ENCODE measurements at regions not wholly inside any gene's neighbourhood (a gene's known extent, or its start where the extent isn't known, plus 50 kb on each side); places are given as distances from the start of the nearest gene placed in this dataset.

DNA sequence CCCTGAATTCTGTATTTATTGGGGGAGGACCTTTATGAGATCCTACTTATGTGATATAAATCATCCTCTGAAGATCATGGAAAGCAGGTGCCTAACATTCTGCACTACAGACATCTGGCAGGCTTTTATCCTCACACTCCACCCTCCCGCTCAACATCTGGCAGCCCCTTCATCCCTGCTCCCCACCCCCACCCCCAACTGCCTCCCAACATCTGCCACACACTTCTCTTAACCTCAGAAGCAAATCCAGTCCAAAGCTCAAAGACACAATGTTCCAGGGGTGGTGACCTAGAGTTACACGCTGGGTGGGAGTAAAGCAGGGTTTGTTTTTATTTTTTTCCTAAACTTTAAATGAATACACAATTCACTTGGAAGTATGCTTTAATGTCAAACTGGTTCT is 184.5 kb upstream of the ATP11B start:
- TF ChIP-seq GABPA (IDR thresholded peaks at IDR 0.05; ENCODE audit: low read depth): no peak
- no peak for TF ChIP-seq REST (IDR thresholded peaks at IDR 0.05; ENCODE audit: insufficient replicate concordance, low read depth)
- no peak for TF ChIP-seq SPI1 (IDR thresholded peaks at IDR 0.05; ENCODE audit: borderline replicate concordance, low read depth)
- no peak for TF ChIP-seq CTCF (IDR thresholded peaks at IDR 0.05; ENCODE audit: insufficient read depth, low read length)
- TF ChIP-seq POLR2AphosphoS5 (IDR thresholded peaks at IDR 0.05; ENCODE audit: low read depth): no peak
- H3K27me3 ChIP-seq (ENCODE audit: insufficient read depth, poor library complexity, severe bottlenecking): peaks cover 2% of the 10 kb centered on the region
- DNase-seq (ENCODE audit: low read depth in 1 of 2, low spot score in 1 of 2): no peak
- no peak overlapping the region for H3K27ac ChIP-seq (replicated peaks)
- no peak overlapping the region for H3K4me3 ChIP-seq (replicated peaks; ENCODE audit: insufficient read depth, low read length)

GRCh38 chr3:182609575-182610156 is 183.6 kb upstream of the ATP11B start:
- no peak for DNase-seq (ENCODE audit: low read depth in 1 of 2, low spot score in 1 of 2)
- Histone ChIP-seq H3K27me3 (ENCODE audit: insufficient read depth, poor library complexity, severe bottlenecking) (peaks cover 4% of the 10 kb centered on the region), H3K4me3 (replicated peaks; ENCODE audit: insufficient read depth, low read length) (no peak overlapping the region), H3K27ac (replicated peaks) (no peak overlapping the region)
- TF ChIP-seq GABPA (IDR thresholded peaks at IDR 0.05; ENCODE audit: low read depth) (no peak), SPI1 (IDR thresholded peaks at IDR 0.05; ENCODE audit: borderline replicate concordance, low read depth) (no peak), CTCF (IDR thresholded peaks at IDR 0.05; ENCODE audit: insufficient read depth, low read length) (no peak), REST (IDR thresholded peaks at IDR 0.05; ENCODE audit: insufficient replicate concordance, low read depth) (no peak), POLR2AphosphoS5 (IDR thresholded peaks at IDR 0.05; ENCODE audit: low read depth) (no peak)

GRCh38 chr3:182612332-182612731 is 181.0 kb upstream of the ATP11B start:
- no peak overlapping the region for H3K4me3 ChIP-seq (replicated peaks; ENCODE audit: insufficient read depth, low read length)
- peaks cover 4% of the 10 kb centered on the region for H3K27me3 ChIP-seq (ENCODE audit: insufficient read depth, poor library complexity, severe bottlenecking)
- no peak for DNase-seq (ENCODE audit: low read depth in 1 of 2, low spot score in 1 of 2)
- H3K27ac ChIP-seq (replicated peaks): no peak overlapping the region
- no peak for TF ChIP-seq POLR2AphosphoS5 (IDR thresholded peaks at IDR 0.05; ENCODE audit: low read depth)

- TF ChIP-seq SPI1 (IDR thresholded peaks at IDR 0.05; ENCODE audit: borderline replicate concordance, low read depth): no peak
- TF ChIP-seq REST (IDR thresholded peaks at IDR 0.05; ENCODE audit: insufficient replicate concordance, low read depth): no peak
- TF ChIP-seq GABPA (IDR thresholded peaks at IDR 0.05; ENCODE audit: low read depth): no peak
- no peak overlapping the region for H3K27ac ChIP-seq (replicated peaks)
- no peak overlapping the region for H3K4me3 ChIP-seq (replicated peaks; ENCODE audit: insufficient read depth, low read length)
- H3K27me3 ChIP-seq (ENCODE audit: insufficient read depth, poor library complexity, severe bottlenecking): peaks cover 2% of the 10 kb centered on the region
- no peak for DNase-seq (ENCODE audit: low read depth in 1 of 2, low spot score in 1 of 2)
These were observed 175.8 kb upstream of the ATP11B start for GRCh38 chr3:182617500-182617899.

Data from HL-60 (cell line).